Breast epithelium (tissue), 4 donors: ENCODE measurements at regions not wholly inside any gene's neighbourhood (a gene's known extent, or its start where the extent isn't known, plus 50 kb on each side); places are given as distances from the start of the nearest gene placed in this dataset.

ENCODE experiments used
- DNase-seq, 2 donors: peaks; one replicate each; pipeline ENCODE4 v3.0.0-alpha.2; 2019; ENCODE audit warnings: low spot score in 2 of 2
- H3K27ac ChIP-seq, 2 donors: fragments of 200-600 bp; sonication (generic) in 1 of 2; one replicate each; pipeline ENCODE4 v1.5.1; 2016 to 2019; ENCODE audit warnings: mild to moderate bottlenecking in 1 of 2
- H3K27me3 ChIP-seq, 2 donors: fragments of 200-600 bp; sonication (generic) in 1 of 2; one replicate each; pipeline versions ENCODE4 v1.5.1 to v1.6.0; 2017 to 2019; ENCODE audit warnings: control low read depth in 1 of 2, mild to moderate bottlenecking in 1 of 2
- H3K36me3 ChIP-seq: fragments of 200-600 bp; one replicate; pipeline ENCODE4 v1.5.1; 2019
- H3K4me1 ChIP-seq, 2 donors: fragments of 200-600 bp; sonication (generic); one replicate each; pipeline ENCODE4 v1.5.1; 2016 to 2019; ENCODE audit warnings: control low read depth in 1 of 2
- H3K4me3 ChIP-seq, 3 donors: fragments of 200-600 bp; sonication (generic); 1 replicate in 2 of 3; 2 replicates in 1 of 3; pipeline ENCODE4 v1.5.1; 2016 to 2019; ENCODE audit warnings: mild to moderate bottlenecking in 3 of 3, moderate library complexity in 2 of 3
- H3K9me3 ChIP-seq, 2 donors: fragments of 200-600 bp; sonication (generic) in 1 of 2; one replicate each; pipeline ENCODE4 v1.5.1; 2016 to 2019; ENCODE audit warnings: control low read depth in 1 of 2
- POLR2A ChIP-seq: fragments of 450-650 bp; IDR thresholded peaks from one replicate; pipeline ENCODE4 v1.6.1; 2016; ENCODE audit warnings: antibody characterized with exemption, mild to moderate bottlenecking, moderate library complexity
- POLR2AphosphoS5 ChIP-seq, 3 donors: sonication (generic); formaldehyde crosslinking; IDR thresholded peaks; one replicate each; pipeline ENCODE4 v1.6.1; 2017; ENCODE audit warnings: antibody characterized with exemption in 3 of 3
- intact Hi-C: fragments of 100-400 bp; cut with DNase I; formaldehyde crosslinking; loops from one replicate; pipeline ENCODE4 v1.15.1; 2023; ENCODE audit warnings: low total_unique reads
- TF ChIP-seq, protein P1 (sequence below), 3 donors: fragments of 450-650 bp; IDR thresholded peaks; one replicate each; pipeline ENCODE4 v1.5.1; 2016 to 2017; ENCODE audit warnings: antibody characterized with exemption in 3 of 3, mild to moderate bottlenecking in 3 of 3, moderate library complexity in 3 of 3

DNA sequence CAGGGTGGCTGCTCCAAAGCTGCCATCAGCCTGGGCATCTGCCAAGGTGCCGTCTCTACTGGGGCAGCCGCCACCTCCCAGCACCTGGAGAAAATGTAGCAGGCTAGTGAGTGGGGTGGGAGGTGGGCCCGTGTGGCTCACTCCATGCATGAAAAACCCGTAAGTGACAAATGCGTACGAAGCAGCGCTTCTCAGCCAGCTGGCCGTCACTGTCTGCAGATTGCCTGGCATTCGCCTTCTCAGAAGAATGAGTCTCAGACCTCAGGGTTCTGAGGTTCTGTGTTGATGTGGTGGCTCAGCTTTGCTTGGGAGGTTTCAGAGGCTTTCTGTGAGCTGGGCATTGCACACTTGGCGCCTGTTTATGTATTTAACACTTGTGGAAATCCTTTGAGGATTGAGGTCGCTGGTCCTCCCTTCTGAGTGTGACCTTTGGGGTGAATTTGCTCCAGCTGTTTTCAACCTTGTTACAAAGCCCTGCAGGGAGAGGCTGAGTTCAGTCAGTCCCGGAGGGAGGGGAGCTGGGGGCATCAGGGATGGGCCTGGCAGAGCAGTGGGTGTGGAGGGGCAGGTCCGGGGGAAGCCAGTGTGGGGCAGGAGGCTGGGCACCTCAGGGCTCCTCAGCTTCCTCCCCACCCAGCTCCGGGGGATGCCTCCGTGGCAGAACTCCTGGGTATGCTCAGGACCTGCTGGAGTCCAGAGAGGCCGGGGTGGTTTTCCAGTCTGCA lies 977.0 kb downstream of the TBC1D22A start:
- no peak for DNase-seq
- H3K4me1 ChIP-seq, result no peaks in the 10 kb centered on the region
- peaks cover 0 to 24% of the 10 kb centered on the region in 2 donors for H3K27me3 ChIP-seq
- H3K27ac ChIP-seq, result no peak overlapping the region
- no peak overlapping the region for H3K4me3 ChIP-seq
- H3K9me3 ChIP-seq, result no peaks in the 10 kb centered on the region
- H3K36me3 ChIP-seq, result no peaks in the 10 kb centered on the region
- TF ChIP-seq, protein P1, sequence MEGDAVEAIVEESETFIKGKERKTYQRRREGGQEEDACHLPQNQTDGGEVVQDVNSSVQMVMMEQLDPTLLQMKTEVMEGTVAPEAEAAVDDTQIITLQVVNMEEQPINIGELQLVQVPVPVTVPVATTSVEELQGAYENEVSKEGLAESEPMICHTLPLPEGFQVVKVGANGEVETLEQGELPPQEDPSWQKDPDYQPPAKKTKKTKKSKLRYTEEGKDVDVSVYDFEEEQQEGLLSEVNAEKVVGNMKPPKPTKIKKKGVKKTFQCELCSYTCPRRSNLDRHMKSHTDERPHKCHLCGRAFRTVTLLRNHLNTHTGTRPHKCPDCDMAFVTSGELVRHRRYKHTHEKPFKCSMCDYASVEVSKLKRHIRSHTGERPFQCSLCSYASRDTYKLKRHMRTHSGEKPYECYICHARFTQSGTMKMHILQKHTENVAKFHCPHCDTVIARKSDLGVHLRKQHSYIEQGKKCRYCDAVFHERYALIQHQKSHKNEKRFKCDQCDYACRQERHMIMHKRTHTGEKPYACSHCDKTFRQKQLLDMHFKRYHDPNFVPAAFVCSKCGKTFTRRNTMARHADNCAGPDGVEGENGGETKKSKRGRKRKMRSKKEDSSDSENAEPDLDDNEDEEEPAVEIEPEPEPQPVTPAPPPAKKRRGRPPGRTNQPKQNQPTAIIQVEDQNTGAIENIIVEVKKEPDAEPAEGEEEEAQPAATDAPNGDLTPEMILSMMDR (IDR thresholded peaks at IDR 0.05), result no peak
- TF ChIP-seq POLR2A (no peak), POLR2AphosphoS5 (IDR thresholded peaks at IDR 0.05) (no peak)
- intact Hi-C loops, result no loop called here

DNA sequence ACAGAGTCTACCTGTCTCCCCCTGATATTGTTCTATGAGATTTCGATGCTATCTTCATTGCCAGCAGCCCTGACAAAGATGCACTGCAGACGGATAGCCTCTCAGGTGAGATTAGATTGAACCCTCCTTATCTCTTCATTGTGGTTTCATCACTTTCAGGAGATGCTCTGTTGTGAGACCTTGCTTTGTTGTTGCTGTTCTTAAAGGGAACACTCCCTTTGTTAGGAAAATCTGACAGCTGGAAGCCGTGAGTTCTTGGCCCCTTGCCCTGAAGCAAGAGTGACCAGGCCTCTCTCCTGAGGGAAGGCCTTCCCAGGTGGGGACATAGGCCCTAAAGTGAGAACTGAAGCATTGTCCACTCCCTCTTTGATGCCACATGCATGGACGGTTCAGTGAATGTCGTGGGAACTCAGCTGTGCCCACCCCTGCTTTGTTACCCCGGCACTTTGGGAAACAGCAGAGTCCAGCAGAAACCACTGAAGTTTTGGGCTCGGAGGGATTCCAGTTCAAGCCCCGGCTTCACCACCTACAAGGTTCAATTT lies 976.1 kb downstream of the TBC1D22A start:
- H3K9me3 ChIP-seq, result no peaks in the 10 kb centered on the region
- H3K4me1 ChIP-seq, result no peaks in the 10 kb centered on the region
- DNase-seq, result no peak
- no peak overlapping the region for H3K27ac ChIP-seq
- no peak for TF ChIP-seq POLR2A
- no peak for TF ChIP-seq POLR2AphosphoS5 (IDR thresholded peaks at IDR 0.05)
- TF ChIP-seq, protein P1 (IDR thresholded peaks at IDR 0.05), result no peak
- no peak overlapping the region for H3K4me3 ChIP-seq
- H3K27me3 ChIP-seq, result peaks cover 0 to 28% of the 10 kb centered on the region in 2 donors
- intact Hi-C loops, result no loop called here
- H3K36me3 ChIP-seq, result no peaks in the 10 kb centered on the region

DNA sequence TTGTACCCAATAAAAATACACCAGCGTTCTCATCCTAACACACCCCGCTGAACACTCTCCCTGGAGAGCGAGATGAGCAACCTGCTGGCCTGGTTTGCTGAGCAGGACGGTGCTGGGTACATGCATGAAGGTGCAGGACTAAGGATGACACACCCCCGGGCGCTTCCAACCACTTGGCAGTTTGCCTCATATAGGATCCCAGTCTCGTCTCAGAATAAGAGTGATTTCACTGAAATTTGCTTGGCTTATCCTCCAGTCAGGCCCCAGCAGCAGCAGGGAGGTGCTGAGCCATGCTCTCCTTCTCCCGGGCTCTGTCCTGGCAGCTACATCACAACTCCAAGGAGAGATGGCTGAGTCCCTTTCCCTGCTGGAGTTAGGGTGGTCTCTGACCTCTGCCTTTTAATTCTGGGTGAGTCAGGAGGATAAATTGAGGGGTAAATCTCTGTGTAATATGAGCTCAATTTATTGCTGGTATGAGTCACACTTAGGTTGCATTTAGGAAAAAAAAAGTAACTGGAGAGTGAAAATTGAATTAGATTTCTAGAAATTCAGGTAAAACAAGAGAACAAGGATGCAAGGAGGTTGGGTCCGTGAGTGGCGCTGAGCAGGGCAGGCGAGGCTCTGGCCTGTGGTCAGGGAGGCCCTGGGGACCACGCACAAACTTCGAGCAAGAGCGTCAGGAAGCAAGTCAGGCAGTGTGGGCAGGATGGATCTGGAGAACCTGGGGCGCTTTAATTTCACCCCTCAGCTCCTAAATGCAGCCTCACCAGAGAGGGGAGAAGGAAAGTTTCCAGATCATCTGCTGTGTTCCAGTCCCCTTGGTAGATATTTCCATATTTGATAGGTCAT lies 974.0 kb downstream of the TBC1D22A start:
- no peak for DNase-seq
- Histone ChIP-seq H3K4me3 (no peak overlapping the region), H3K27ac (no peak overlapping the region), H3K27me3 (peaks cover 0 to 24% of the 10 kb centered on the region in 2 donors), H3K36me3 (no peaks in the 10 kb centered on the region), H3K4me1 (no peaks in the 10 kb centered on the region), H3K9me3 (no peaks in the 10 kb centered on the region)
- intact Hi-C loops, result no loop called here
- TF ChIP-seq, protein P1 (IDR thresholded peaks at IDR 0.05), result no peak
- TF ChIP-seq POLR2A, result no peak
- TF ChIP-seq POLR2AphosphoS5 (IDR thresholded peaks at IDR 0.05), result no peak

DNA sequence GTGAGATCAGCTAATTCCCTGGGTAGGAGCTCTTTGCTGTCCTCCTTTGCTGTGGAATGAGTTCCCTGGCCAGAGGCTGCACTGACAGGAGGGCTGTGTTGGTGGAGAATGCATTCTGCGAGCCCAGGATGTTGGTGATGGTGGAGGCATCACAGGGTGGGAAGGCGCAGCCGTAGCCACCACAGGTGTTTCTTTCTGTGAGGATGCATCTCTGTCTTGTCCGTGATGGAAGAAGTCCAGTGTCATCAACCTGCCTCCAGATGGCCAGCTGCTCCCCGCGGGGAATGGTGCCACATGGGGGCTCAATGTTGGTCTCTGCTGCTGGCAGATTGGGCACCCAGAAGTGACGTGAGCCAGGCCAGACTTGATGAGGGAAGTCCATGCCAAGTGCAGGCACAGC lies 972.1 kb downstream of the TBC1D22A start:
- Histone ChIP-seq H3K27me3 (peaks cover 0 to 8% of the 10 kb centered on the region in 2 donors), H3K27ac (no peak overlapping the region), H3K9me3 (peaks cover 0 to 13% of the 10 kb centered on the region in 2 donors), H3K4me1 (no peaks in the 10 kb centered on the region), H3K4me3 (no peak overlapping the region), H3K36me3 (no peaks in the 10 kb centered on the region)
- TF ChIP-seq, protein P1 (IDR thresholded peaks at IDR 0.05), result no peak
- TF ChIP-seq POLR2AphosphoS5 (IDR thresholded peaks at IDR 0.05), result no peak
- TF ChIP-seq POLR2A, result no peak
- intact Hi-C loops, result no loop called here
- DNase-seq, result no peak

DNA sequence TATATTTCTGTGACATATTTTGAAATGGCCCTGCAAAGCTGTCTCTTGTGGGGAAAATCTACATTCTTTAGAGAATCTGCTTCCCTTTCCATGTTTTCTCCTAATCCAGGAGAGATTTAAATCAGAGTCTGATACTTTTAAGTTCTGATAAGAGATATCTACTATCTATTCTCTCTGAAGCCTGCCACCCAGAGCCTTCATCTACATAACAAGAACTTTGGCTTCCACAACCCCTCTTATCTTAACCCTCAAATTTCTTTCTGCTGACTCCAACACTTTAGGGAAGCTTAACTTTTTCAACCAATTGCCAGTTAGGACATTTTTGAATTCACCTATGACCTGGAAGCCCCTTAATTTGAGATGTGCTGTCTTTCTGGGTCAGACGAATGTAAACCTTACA lies 965.2 kb downstream of the TBC1D22A start:
- H3K9me3 ChIP-seq, result peaks cover 0 to 14% of the 10 kb centered on the region in 2 donors
- no peak for DNase-seq
- H3K36me3 ChIP-seq, result no peaks in the 10 kb centered on the region
- TF ChIP-seq POLR2AphosphoS5 (IDR thresholded peaks at IDR 0.05) (no peak), POLR2A (no peak)
- TF ChIP-seq, protein P1 (IDR thresholded peaks at IDR 0.05), result no peak
- no peak overlapping the region for H3K4me3 ChIP-seq
- intact Hi-C loops, result no loop called here
- no peak overlapping the region for H3K27ac ChIP-seq
- H3K4me1 ChIP-seq, result no peaks in the 10 kb centered on the region
- H3K27me3 ChIP-seq, result peaks cover 0 to 3% of the 10 kb centered on the region in 2 donors
